ENCODE measurements at regions not wholly inside any gene's neighbourhood (a gene's known extent, or its start where the extent isn't known, plus 50 kb on each side); places are given as distances from the start of the nearest gene placed in this dataset.

- TF ChIP-seq THYN1 (CRISPR knock-in tag; IDR thresholded peaks at IDR 0.05; ENCODE audit: borderline replicate concordance, low read depth) (no peak), MZF1 (CRISPR knock-in tag; IDR thresholded peaks at IDR 0.05; ENCODE audit: borderline replicate concordance) (no peak), RELA (CRISPR knock-in tag; IDR thresholded peaks at IDR 0.05) (peak; percentile 88; the same call in 1 of the 2 replicates), ZNF816 (CRISPR knock-in tag; IDR thresholded peaks at IDR 0.05; ENCODE audit: borderline replicate concordance) (no peak; the same call in 1 of the 2 replicates), ZBTB40 (IDR thresholded peaks at IDR 0.05) (no peak), ZBTB40 (CRISPR knock-in tag; IDR thresholded peaks at IDR 0.05) (peak; percentile 49), HNRNPUL1 (IDR thresholded peaks at IDR 0.05; ENCODE audit: low read depth, low read length) (no peak), SP140L (CRISPR knock-in tag; IDR thresholded peaks at IDR 0.05; ENCODE audit: borderline replicate concordance) (no peak), ZNF607 (CRISPR knock-in tag; IDR thresholded peaks at IDR 0.05; ENCODE audit: borderline replicate concordance) (peak; percentile 51; the same call in 1 of the 2 replicates), PHB2 (IDR thresholded peaks at IDR 0.05; ENCODE audit: partially characterized antibody) (no peak), KLF6 (CRISPR knock-in tag; IDR thresholded peaks at IDR 0.05) (peak; percentile 45; the same call in 1 of the 2 replicates), MXD4 (CRISPR knock-in tag; IDR thresholded peaks at IDR 0.05) (peak; percentile 54; the same call in 1 of the 2 replicates), ZNF580 (CRISPR knock-in tag; IDR thresholded peaks at IDR 0.05; ENCODE audit: borderline replicate concordance, low read depth) (peak; percentile 87), FOXM1 (CRISPR knock-in tag; IDR thresholded peaks at IDR 0.05) (no peak), ZNF589 (CRISPR knock-in tag; conservative IDR thresholded peaks at IDR 0.05) (0 out of 2 replicates have a peak, but pooled peaks have one; percentile 21), ZNF800 (CRISPR knock-in tag; IDR thresholded peaks at IDR 0.05) (peak; percentile 35; the same call in 1 of the 2 replicates), SYNCRIP (IDR thresholded peaks at IDR 0.05; ENCODE audit: insufficient read depth, low read depth, low read length) (no peak), ZNF337 (CRISPR knock-in tag; IDR thresholded peaks at IDR 0.05; ENCODE audit: borderline replicate concordance, low read depth) (peak; percentile 81; the same call in 1 of the 2 replicates), SMAD9 (CRISPR knock-in tag; IDR thresholded peaks at IDR 0.05) (no peak)
These were observed 153.3 kb downstream of the TOMM20 start (continued) for GRCh38 chr1:234975122-234975940.
